ENCODE measurements at regions not wholly inside any gene's neighbourhood (a gene's known extent, or its start where the extent isn't known, plus 50 kb on each side); places are given as distances from the start of the nearest gene placed in this dataset.

DNA sequence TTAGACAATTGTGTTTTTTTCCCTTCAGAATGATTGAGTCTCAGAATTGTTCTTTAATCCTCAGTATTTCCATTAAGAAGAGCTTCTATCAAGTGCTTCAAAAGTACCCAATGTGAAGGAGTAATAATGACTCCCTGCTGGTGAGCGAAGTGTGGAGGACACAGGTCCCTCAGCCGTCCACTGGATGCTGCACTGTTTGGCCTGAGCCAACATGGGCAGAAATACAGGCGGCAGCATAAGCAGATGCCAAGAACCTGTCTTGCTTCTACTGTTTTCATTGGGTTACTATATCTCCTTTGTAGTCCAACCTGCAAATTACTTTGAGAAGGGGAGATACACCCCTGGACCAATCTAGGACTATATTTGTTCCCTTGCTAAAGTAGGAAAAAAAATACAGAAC, 55.3 kb upstream of the DPH5 start:
- no peak for DNase-seq

DNA sequence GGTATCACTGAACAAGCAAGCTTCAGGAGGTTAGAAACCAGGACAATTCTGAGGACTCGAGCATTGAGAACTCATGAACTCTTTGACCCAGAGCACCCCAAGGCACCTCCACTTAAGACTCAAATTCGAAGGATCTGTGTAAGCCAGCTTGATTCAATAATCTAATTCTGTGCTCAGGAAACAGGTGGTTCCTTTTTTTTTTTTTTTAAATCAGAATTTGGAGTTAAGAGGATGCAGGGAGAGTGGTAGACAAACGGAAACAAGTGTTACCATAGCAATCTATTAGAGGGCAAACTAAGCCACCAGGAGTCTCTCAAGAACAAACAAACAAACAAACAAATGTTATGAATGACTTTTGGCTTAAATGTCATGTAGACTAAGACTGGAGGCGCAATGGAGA, 53.8 kb upstream of the DPH5 start:
- DNase-seq, result no peak

DNA sequence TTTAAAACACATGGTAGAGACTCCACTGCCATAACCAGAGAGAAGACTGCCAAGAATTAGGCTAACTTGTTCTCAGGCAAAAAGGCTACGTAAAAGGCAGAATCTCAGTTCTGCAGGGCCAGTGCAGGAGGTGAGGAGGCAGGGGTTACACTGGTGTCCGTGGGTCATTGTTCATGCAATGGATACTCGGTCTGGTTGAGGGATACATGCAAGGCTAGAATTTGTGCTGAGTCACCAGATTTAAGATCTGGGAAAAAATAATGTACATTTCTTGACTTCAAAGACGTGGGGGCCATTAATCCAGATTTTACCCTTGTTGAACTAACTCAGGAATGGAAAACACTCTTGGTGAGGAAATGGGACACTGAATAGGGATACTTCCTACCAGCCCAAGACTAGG, 52.3 kb upstream of the DPH5 start:
- no peak for DNase-seq

DNA sequence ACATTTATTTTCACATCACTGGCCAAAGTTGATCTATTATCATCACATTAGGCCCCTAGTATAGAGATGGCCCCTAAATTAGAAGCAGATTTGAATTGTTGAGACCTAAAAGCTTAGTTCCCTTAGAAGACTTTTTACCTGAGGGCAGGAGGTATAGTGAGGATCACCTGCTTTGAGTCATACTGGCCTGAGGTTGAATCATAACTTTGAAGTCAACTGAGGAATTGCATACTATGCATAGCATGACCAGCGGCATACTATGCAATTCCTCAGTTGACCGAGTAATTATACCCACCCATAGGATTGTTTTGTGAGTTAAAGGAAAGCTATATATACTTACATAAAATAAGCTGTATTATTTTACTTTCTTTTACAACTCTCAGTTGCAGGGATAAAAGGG, 50.3 kb upstream of the DPH5 start:
- DNase-seq, result no peak

Data from stimulated activated CD4-positive, alpha-beta T cell treated with anti-CD3 and anti-CD28 coated beads, Interleukin-2, amount 100 ng/mL, for 48 hours (primary cell).